Astrocyte (in vitro differentiated cells and primary cell): ENCODE measurements at regions not wholly inside any gene's neighbourhood (a gene's known extent, or its start where the extent isn't known, plus 50 kb on each side); places are given as distances from the start of the nearest gene placed in this dataset.

ENCODE experiments used
- CTCF ChIP-seq: IDR thresholded peaks from 2 replicates; pipeline ENCODE4 v1.5.1; 2011; ENCODE audit warnings: low read depth, mild to moderate bottlenecking, inconsistent platforms, low read length, moderate library complexity; ENCODE audit not compliant: insufficient read depth
- EZH2 ChIP-seq: IDR thresholded peaks from 2 replicates; pipeline ENCODE4 v1.6.1; 2012; ENCODE audit warnings: mild to moderate bottlenecking, low read length, inconsistent platforms; ENCODE audit not compliant: insufficient read depth

- TF ChIP-seq CTCF (no peak), EZH2 (no peak)
Measured at GRCh38 chr21:35559829-35560225, 500.5 kb downstream of the SETD4 start.
